Neutrophil (primary cell): ENCODE measurements at regions not wholly inside any gene's neighbourhood (a gene's known extent, or its start where the extent isn't known, plus 50 kb on each side); places are given as distances from the start of the nearest gene placed in this dataset.
"Not testable (repeated sequence)": the region's sequence is repeated elsewhere in the genome, so short reads cannot be mapped to it uniquely, and the experiment has no call there.

Experiments
- H3K27ac ChIP-seq: fragments of 200-600 bp; sonication (generic); 2 replicates; pipeline ENCODE4 v1.5.1; 2016; ENCODE audit warnings: mild to moderate bottlenecking, moderate library complexity
- H3K27me3 ChIP-seq: fragments of 200-600 bp; sonication (generic); 2 replicates; pipeline ENCODE4 v1.6.0; 2016; ENCODE audit warnings: mild to moderate bottlenecking
- H3K36me3 ChIP-seq: fragments of 200-600 bp; sonication (generic); 2 replicates; pipeline ENCODE4 v1.5.1; 2017
- H3K4me1 ChIP-seq, 2 experiments: fragments of 200-600 bp in 1 of 2; sonication (generic) in 1 of 2; 1 replicate in 1 of 2; 2 replicates in 1 of 2; pipeline versions ENCODE4 v1.5.1 to v1.6.1; 2013 to 2016; ENCODE audit warnings: low read depth in 1 of 2, low read length in 1 of 2, mild to moderate bottlenecking in 1 of 2, moderate library complexity in 1 of 2; ENCODE audit not compliant: control insufficient read depth in 1 of 2, insufficient read depth in 1 of 2
- H3K4me3 ChIP-seq, 2 experiments: fragments of 200-600 bp in 1 of 2; sonication (generic) in 1 of 2; 1 replicate in 1 of 2; 2 replicates in 1 of 2; pipeline ENCODE4 v1.5.1; 2013 to 2016; ENCODE audit warnings: low read depth in 1 of 2, low read length in 1 of 2, mild to moderate bottlenecking in 1 of 2, moderate library complexity in 1 of 2
- H3K9me3 ChIP-seq: fragments of 200-600 bp; sonication (generic); 2 replicates; pipeline ENCODE4 v1.5.1; 2016
- TF ChIP-seq, protein P1 (sequence below): fragments of 200-600 bp; sonication (generic); IDR thresholded peaks from 2 replicates; pipeline ENCODE4 v1.5.1; 2016; ENCODE audit warnings: antibody characterized with exemption

DNA sequence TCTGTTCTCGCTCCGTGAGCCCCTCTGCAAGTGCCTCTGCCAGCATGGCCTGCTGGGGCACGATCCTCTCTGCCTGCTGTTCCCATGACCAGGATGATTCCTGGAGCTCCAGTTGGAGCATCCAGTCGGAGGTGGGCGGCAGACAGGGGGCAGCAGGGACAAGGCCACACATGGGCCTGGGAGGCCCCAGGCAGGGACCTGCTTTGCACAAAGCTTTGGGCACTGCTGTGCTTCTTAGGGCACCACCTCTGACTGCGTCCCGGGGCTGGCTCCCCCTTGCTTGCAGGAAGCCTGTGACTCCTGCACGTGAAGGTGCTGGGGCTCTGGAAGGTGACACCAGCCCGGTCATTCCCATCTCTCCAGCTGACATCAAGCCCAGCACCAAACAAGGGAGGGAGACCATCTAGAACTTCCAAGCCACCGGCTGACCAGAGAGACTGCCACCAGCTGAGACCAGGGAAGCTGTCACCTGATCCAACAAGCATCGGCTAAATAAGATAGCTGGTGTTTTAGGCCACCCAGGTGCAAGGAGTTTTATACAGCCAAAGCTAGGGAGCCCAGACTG, 174.8 kb upstream of the FOXD4L5 start:
- H3K27me3 ChIP-seq: no peaks in the 10 kb centered on the region
- H3K4me3 ChIP-seq: no peak overlapping the region
- H3K36me3 ChIP-seq: no peaks in the 10 kb centered on the region
- H3K4me1 ChIP-seq: no peaks in the 10 kb centered on the region
- TF ChIP-seq, protein P1, sequence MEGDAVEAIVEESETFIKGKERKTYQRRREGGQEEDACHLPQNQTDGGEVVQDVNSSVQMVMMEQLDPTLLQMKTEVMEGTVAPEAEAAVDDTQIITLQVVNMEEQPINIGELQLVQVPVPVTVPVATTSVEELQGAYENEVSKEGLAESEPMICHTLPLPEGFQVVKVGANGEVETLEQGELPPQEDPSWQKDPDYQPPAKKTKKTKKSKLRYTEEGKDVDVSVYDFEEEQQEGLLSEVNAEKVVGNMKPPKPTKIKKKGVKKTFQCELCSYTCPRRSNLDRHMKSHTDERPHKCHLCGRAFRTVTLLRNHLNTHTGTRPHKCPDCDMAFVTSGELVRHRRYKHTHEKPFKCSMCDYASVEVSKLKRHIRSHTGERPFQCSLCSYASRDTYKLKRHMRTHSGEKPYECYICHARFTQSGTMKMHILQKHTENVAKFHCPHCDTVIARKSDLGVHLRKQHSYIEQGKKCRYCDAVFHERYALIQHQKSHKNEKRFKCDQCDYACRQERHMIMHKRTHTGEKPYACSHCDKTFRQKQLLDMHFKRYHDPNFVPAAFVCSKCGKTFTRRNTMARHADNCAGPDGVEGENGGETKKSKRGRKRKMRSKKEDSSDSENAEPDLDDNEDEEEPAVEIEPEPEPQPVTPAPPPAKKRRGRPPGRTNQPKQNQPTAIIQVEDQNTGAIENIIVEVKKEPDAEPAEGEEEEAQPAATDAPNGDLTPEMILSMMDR: no peak
- no peaks in the 10 kb centered on the region for H3K9me3 ChIP-seq
- no peak overlapping the region for H3K27ac ChIP-seq

GRCh38 chr9:65458992-65459391, 174.0 kb upstream of the FOXD4L5 start:
- Histone ChIP-seq H3K9me3 (no peaks in the 10 kb centered on the region), H3K27me3 (no peaks in the 10 kb centered on the region), H3K4me3 (no peak overlapping the region), H3K27ac (no peak overlapping the region), H3K4me1 (no peaks in the 10 kb centered on the region), H3K36me3 (no peaks in the 10 kb centered on the region)
- TF ChIP-seq, protein P1: no peak

- Histone ChIP-seq H3K36me3 (no peaks in the 10 kb centered on the region), H3K27me3 (no peaks in the 10 kb centered on the region), H3K27ac (no peak overlapping the region), H3K4me1 (no peaks in the 10 kb centered on the region), H3K4me3 (no peak overlapping the region), H3K9me3 (no peaks in the 10 kb centered on the region)
- TF ChIP-seq, protein P1: no peak
Measured at GRCh38 chr9:65458465-65458864, 173.5 kb upstream of the FOXD4L5 start.

GRCh38 chr9:65456991-65457390, 172.0 kb upstream of the FOXD4L5 start:
- H3K9me3 ChIP-seq, H3K4me3 ChIP-seq, H3K4me1 ChIP-seq, H3K27ac ChIP-seq, H3K36me3 ChIP-seq, H3K27me3 ChIP-seq: not testable (repeated sequence)

GRCh38 chr9:65455751-65456647, 171.0 kb upstream of the FOXD4L5 start:
- H3K27me3 ChIP-seq, H3K4me3 ChIP-seq, H3K9me3 ChIP-seq: not testable (repeated sequence)

DNA sequence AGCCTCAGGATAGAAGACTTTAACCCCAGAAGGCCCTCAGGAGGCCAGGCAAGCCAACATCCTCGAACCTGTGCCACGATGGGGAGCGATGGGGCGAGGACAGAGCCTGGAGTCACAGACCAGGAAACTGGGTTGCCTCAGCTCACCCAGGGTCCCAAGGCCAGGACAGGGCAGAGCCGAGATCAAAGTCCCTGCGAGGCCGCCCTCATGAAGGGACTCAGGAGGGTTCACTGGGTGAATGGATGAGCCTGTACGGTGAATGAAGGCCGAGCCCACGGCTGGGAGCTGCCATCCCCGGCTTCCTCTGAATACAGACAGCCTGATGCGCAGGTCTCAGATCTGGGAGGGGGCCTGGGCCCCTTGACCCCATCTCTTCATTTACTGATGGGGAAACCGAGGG, 170.1 kb upstream of the FOXD4L5 start:
- not testable (repeated sequence) for H3K9me3 ChIP-seq, H3K4me3 ChIP-seq, H3K27me3 ChIP-seq, H3K27ac ChIP-seq, H3K4me1 ChIP-seq, H3K36me3 ChIP-seq

More at GRCh38 chr9:65455751-65456647, 171.0 kb upstream of the FOXD4L5 start:
- H3K27ac ChIP-seq, H3K4me1 ChIP-seq, H3K36me3 ChIP-seq: not testable (repeated sequence)

GRCh38 chr9:65454666-65455065, 169.7 kb upstream of the FOXD4L5 start:
- not testable (repeated sequence) for H3K27me3 ChIP-seq, H3K4me3 ChIP-seq, H3K36me3 ChIP-seq, H3K27ac ChIP-seq, H3K9me3 ChIP-seq, H3K4me1 ChIP-seq

DNA sequence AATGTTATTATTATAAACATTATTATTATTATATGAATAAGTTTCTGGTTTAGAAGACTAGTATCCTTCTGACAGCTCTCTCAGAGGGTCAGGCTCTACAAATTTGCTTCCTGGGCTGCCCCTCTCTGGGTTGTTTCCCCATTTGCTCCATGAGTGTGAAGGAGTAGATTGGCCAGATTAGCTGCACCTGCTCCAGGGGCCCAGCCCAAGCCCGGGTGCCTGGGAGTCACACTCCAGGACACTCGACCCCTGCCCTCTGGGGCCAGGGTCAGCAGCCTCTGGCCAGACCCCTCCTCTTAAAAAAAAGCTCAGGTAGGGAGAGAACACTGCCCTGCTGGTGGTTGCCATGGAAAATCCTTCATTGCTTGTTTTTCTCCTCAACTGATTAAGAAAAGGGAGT, 169.0 kb upstream of the FOXD4L5 start:
- H3K9me3 ChIP-seq, H3K36me3 ChIP-seq, H3K27ac ChIP-seq, H3K4me1 ChIP-seq, H3K4me3 ChIP-seq, H3K27me3 ChIP-seq: not testable (repeated sequence)

GRCh38 chr9:65449886-65450610, 165.0 kb upstream of the FOXD4L5 start:
- not testable (repeated sequence) for H3K9me3 ChIP-seq

More at GRCh38 chr9:65449886-65450610, 165.0 kb upstream of the FOXD4L5 start:
- not testable (repeated sequence) for H3K4me1 ChIP-seq, H3K27me3 ChIP-seq, H3K27ac ChIP-seq, H3K36me3 ChIP-seq, H3K4me3 ChIP-seq
